ENCODE measurements at regions not wholly inside any gene's neighbourhood (a gene's known extent, or its start where the extent isn't known, plus 50 kb on each side); places are given as distances from the start of the nearest gene placed in this dataset.

DNA sequence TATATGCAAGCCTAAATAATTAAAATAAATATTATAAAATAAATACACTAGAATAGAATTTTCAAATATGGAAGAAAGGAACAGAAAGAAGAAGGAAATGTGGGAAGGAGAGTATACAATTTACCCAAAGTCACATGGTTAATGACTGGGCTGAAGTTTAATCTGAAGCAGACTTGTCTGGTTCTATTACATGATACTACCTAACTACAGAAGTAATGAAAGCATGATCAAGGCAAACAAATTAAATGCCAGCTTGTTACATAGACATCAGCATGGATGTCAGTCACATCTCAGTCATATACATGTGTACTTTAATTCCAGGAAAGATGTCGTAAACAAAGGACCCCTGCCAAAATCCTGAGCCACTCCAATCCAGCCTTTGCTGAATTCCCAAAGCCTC lies 1060.8 kb downstream of the CNTNAP5 start:
- Histone ChIP-seq H3K27me3 (no peaks in the 10 kb centered on the region), H3K4me3 (no peak overlapping the region), H3K36me3 (no peaks in the 10 kb centered on the region), H3K27ac (no peak overlapping the region), H3K9me3 (no peaks in the 10 kb centered on the region), H3K4me1 (no peaks in the 10 kb centered on the region)
- DNase-seq (no peak), ATAC-seq (ENCODE audit: low FRiP score in 2 of 2) (no peak)
- TF ChIP-seq POLR2A (IDR thresholded peaks at IDR 0.05), result no peak
- TF ChIP-seq, protein P1, sequence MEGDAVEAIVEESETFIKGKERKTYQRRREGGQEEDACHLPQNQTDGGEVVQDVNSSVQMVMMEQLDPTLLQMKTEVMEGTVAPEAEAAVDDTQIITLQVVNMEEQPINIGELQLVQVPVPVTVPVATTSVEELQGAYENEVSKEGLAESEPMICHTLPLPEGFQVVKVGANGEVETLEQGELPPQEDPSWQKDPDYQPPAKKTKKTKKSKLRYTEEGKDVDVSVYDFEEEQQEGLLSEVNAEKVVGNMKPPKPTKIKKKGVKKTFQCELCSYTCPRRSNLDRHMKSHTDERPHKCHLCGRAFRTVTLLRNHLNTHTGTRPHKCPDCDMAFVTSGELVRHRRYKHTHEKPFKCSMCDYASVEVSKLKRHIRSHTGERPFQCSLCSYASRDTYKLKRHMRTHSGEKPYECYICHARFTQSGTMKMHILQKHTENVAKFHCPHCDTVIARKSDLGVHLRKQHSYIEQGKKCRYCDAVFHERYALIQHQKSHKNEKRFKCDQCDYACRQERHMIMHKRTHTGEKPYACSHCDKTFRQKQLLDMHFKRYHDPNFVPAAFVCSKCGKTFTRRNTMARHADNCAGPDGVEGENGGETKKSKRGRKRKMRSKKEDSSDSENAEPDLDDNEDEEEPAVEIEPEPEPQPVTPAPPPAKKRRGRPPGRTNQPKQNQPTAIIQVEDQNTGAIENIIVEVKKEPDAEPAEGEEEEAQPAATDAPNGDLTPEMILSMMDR (IDR thresholded peaks at IDR 0.05), result no peak
- TF ChIP-seq EP300 (IDR thresholded peaks at IDR 0.05), result no peak
- TF ChIP-seq POLR2AphosphoS5 (IDR thresholded peaks at IDR 0.05), result no peak
- 63 to 81% methylated on average over 1 of the region's 1 CpG for WGBS, 2 donors

GRCh38 chr2:125086313-125087184 lies 1061.5 kb downstream of the CNTNAP5 start:
- no peaks in the 10 kb centered on the region for H3K36me3 ChIP-seq
- no peak overlapping the region for H3K27ac ChIP-seq
- DNase-seq, result no peak

DNA sequence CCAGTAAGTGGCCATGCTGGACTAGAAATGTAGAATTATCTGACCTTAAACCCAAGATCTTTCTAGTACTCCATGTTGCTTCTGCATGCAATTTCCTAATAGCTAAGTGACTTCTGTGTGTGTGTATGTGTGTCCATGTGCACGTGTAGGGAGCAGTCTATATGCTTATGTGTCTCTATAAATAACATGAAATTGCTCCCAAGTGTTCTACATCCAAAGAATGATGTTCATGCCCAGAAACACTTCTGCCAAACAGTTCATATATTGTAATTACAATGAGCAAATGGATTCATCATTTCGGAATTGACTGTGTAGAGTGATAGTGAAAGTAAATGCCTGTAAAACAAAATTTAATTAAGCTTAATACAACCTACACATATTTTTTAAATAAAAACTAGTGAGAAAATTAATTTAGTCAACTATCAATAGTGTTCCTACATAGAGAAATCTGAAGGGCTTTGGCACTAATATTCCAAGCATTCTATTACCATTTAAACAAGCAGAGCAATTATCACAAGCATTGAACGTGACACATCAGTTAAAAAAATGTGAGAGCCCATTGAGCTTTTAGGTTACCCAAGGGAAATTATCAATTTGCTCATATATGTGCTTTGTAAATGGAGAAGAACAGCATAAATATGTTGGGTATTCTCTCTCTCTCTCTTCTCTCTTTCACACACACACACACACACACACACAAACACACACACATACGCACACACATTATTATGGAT lies 1067.4 kb downstream of the CNTNAP5 start:
- Histone ChIP-seq H3K27ac (no peak overlapping the region), H3K27me3 (no peaks in the 10 kb centered on the region), H3K36me3 (no peaks in the 10 kb centered on the region), H3K9me3 (no peaks in the 10 kb centered on the region), H3K4me1 (no peaks in the 10 kb centered on the region), H3K4me3 (no peak overlapping the region)
- TF ChIP-seq, protein P1 (IDR thresholded peaks at IDR 0.05), result no peak
- TF ChIP-seq POLR2A (IDR thresholded peaks at IDR 0.05) (no peak), EP300 (IDR thresholded peaks at IDR 0.05) (no peak), POLR2AphosphoS5 (IDR thresholded peaks at IDR 0.05) (no peak)
- DNase-seq (no peak), ATAC-seq (ENCODE audit: low FRiP score in 2 of 2) (no peak)
- 72% methylated on average over 4 of the region's 4 CpGs for WGBS, 2 donors

More at GRCh38 chr2:125086313-125087184, 1061.5 kb downstream of the CNTNAP5 start:
- Histone ChIP-seq H3K4me1 (no peaks in the 10 kb centered on the region), H3K27me3 (no peaks in the 10 kb centered on the region), H3K4me3 (no peak overlapping the region), H3K9me3 (no peaks in the 10 kb centered on the region)
- ATAC-seq (ENCODE audit: low FRiP score in 2 of 2), result no peak
- TF ChIP-seq, protein P1 (IDR thresholded peaks at IDR 0.05), result no peak
- TF ChIP-seq POLR2A (IDR thresholded peaks at IDR 0.05), result no peak
- no peak for TF ChIP-seq EP300 (IDR thresholded peaks at IDR 0.05)
- no peak for TF ChIP-seq POLR2AphosphoS5 (IDR thresholded peaks at IDR 0.05)
- WGBS, 2 donors, result 57 to 65% methylated on average over 5 of the region's 5 CpGs

DNA sequence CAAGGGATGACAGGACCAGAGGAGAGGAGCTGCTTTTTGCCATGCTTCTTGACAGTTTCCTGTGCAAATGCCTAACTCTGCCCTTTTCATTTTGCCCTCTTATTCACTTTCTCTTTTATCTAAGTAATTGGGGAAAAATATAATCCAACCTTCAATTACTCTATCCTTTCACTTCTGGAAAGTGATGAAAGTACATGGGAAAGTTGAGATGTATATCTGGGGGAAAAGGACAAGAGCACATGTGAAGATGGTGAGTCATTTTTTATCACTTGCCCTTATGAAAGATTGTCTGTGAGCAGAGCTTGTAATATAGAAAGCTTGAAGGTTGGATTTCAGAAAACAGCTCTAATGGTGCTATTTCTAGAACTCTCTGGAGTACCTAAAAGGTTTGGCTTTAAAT lies 1070.7 kb downstream of the CNTNAP5 start:
- TF ChIP-seq POLR2AphosphoS5 (IDR thresholded peaks at IDR 0.05) (no peak), EP300 (IDR thresholded peaks at IDR 0.05) (no peak), POLR2A (IDR thresholded peaks at IDR 0.05) (no peak)
- TF ChIP-seq, protein P1 (IDR thresholded peaks at IDR 0.05), result no peak
- H3K4me1 ChIP-seq, result no peaks in the 10 kb centered on the region
- no peaks in the 10 kb centered on the region for H3K9me3 ChIP-seq
- no peak overlapping the region for H3K4me3 ChIP-seq
- DNase-seq (no peak), ATAC-seq (ENCODE audit: low FRiP score in 2 of 2) (no peak)
- no peak overlapping the region for H3K27ac ChIP-seq
- H3K36me3 ChIP-seq, result no peaks in the 10 kb centered on the region
- no peaks in the 10 kb centered on the region for H3K27me3 ChIP-seq
